ENCODE measurements at regions not wholly inside any gene's neighbourhood (a gene's known extent, or its start where the extent isn't known, plus 50 kb on each side); places are given as distances from the start of the nearest gene placed in this dataset.
"Not testable (repeated sequence)": the region's sequence is repeated elsewhere in the genome, so short reads cannot be mapped to it uniquely, and the experiment has no call there.

DNA sequence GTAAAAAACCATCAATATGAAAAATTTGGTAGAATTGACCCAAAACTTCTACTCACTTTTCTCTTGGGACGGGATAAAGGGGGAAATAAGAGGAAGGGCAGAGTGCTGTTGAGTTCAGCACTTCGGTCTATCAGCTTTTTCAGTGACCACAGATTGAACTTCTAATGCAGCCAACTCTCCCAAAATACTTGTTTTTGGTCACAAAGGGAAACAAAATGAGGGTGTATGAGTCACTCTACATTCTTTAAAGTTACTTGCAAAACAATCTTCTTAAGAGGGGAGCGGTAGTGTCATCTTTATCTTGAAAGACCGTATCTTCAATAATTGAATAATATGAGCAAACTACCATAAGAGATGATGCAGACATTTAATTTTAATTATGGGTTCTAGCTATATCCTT is 661.3 kb downstream of the CD109 start:
- no peak for DNase-seq

DNA sequence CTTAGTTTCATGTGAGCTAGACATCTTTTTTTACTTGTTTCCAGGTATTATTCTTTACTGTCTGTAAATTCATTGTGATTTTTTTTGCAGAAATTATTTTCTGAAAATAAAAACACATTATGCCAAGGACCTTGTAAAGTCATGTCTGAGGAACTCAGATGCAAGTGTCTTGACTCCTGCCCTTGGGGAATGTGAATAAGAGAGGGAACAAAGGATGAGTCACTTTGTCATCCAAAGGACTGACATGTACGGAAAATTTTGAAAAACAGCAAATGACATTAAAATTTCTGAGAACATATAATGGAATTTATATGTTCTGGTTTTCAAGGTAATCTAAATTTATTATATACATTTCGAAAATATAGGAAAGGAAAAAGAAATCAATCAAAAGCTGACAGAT is 660.4 kb downstream of the CD109 start:
- DNase-seq: no peak

DNA sequence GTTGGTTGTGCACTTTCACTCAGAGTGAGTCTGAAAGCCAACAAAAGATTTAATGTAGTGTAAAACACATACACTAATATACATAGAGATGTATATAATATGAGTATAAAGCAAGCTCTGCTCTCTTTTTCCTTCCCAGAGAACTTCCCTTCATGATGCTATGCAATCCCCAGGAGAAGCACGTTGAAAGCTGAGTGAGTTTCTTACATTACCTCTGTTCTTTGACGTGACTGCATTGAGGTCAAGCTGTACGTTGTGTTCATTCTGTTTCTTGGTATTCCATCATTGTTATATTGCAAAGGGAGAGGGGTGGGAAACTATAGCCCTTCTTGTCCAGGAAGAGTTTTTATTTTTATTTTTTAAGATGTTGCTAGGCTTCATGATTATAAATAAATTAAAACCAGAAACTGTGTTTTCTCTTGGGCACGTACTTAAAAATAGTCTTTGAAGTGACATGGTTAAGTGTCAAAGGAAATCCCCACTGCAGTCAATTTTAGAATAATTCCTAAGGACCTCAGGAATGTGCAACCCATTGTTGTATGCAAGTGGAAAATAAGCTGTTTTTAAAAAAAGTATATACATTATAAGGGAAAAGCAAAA is 651.0 kb downstream of the CD109 start:
- DNase-seq: no peak

DNA sequence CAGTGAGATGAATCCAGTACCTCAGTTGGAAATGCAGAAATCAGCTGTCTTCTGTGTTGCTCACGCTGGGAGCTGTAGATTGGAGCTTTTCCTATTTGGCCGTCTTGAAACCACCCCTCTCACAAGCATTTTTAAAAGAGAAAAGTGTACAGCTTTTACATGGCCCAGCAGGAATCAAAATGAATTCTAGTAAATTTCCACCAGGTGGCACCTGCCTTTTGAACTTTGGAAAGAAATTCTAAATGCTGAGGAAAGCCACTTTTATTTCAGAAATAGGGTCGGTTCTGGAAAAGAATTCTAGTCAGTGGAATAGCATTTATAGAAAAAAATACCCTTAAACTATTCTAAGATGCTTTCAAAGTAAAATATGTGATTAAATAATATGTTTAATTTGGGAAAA is 647.8 kb downstream of the CD109 start:
- DNase-seq: no peak

DNA sequence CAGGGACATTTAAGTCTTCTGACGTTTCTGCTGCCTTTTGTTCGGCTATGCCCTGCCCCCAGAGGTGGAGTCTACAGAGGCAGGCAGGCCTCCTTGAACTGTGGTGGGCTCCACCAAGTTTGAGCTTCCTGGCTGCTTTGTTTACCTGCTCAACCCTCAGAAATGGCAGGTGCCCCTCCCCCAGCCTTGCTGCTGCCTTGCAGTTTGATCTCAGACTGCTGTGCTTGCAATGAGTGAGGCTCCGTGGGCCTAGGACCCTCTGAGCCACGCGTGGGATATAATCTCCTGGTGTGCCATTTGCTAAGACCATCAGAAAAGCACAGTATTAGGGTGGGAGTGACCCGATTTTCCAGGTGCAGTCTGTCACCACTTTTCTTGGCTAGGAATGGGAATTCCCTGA is 647.3 kb downstream of the CD109 start:
- DNase-seq: not testable (repeated sequence)

DNA sequence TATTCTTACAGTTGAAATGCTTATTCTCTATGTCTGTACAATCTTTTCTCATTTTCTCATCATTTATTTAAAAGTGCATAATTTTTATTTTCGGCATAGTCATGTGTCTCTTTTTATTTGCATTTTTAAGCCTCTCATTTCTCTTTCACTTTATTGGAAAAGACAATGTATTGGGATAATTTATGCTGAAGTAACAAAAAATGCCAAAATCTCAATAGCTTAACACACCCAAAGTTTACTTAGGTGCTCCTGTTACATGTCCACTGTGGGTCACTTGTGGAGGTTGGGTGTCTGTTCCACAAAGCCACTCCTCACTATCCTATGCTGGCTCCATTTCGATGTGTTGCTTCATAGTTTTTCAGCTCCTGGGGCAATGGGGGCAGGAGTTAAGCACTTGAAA is 638.7 kb downstream of the CD109 start:
- DNase-seq: no peak

DNA sequence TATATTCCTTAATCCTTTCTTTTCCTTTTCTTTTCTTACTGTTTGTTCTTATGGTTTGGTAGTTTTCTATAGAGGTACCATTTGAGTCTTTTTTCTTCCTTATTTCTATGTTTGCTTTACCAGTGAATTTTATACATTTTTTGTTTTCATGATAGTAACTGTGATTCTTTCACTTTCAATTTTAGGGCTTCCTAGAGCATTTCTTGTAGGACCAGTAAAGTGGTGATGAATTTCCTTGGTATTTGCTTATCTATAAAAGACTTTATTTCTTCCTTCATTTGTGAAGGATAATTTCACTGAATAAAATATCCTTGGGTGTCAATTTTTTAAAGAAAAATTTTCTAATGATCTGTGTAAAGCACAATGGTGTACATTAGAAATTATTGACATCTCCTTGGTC is 637.4 kb downstream of the CD109 start:
- DNase-seq: no peak

DNA sequence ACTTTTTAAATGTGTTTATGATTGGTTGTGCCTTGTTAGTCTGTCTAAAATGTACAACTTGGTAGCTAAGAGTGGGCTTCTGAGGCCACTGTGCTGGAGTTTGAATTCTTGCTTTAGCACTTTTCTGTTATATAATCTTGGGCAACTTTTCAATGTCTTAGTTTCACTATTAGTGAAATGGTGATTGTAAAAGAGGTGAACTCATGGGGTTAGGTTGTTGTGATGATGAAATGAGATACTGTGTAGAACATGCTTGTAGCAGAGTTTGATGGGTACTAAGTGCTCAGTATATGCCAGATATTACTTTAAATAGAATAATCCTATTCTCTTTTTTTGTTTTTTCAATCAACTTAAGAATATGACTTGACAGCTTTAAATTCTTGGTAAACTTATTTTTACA is 624.7 kb downstream of the CD109 start:
- no peak for DNase-seq

DNA sequence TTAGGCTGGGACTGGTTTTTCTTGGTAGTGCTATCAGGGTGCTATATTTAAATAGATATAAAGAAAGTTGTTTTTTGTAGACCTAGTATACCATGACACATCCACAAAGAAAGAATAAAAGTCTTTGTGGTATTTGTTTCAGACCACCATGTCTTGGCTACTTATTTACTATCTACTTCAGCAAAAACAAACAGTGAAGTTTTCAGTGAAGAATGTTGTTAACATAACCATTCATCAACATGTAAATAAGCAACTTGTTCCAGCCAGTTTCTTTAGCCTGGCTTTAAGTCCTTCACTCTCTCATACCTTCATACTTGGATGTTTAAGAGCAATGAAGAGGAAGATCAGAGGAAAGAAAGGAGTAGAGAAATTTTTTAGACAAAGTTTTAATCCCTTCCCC is 624.1 kb downstream of the CD109 start:
- DNase-seq: no peak

DNA sequence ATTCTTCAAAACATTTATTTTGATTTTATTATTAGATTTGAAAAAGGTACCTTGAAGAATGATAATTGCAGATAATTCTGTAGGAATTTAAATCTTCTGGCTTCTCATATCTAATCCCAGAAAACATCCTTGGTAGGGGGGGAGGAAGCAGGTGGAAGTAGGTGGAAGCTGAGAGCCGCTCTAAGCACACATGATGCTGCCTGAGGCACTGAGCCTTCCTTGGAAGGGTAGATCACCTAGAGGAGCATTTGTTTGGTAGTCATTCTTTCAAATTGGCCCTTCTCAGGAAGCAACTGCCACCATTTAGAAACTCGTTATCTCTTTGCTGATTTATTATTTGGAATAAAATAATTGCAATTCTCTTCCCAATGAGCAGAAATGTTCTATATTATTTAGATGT is 623.3 kb downstream of the CD109 start:
- DNase-seq: no peak

DNA sequence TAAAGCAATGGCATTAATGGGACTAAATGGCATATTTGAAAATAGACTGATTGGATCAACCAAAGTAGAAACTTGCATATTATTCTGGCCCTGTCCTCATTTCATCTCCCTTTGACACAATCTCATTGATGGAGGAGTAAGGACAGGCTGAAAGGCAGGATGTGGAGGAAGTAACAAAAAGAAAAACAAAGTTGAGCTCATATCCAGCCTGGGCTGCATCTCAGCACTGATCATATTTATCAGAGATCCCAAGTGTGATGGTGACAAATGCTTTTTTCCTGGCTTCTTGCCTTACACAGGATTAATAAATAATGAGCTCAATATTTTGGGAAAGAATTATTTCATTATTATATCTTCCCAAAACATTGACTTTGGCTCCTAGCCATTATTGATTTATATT is 622.7 kb downstream of the CD109 start:
- no peak for DNase-seq

DNA sequence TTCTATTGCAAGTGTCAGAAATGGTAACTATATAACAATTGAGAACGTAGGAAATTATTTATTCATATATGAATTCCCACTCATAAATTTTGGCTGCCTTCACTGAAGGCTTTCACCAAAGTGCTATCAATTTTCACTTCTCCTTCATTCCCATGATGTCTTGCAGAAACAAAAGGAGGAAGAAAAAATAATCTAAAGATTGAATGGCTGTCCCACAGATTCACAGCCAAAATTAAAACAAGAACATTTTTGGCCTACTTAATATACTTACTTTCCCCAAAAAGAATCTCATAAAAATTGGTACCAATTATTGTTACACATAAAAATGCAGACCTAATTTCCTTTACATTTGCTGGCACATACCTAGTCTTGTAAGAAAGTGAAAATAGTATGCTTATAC is 616.1 kb downstream of the CD109 start:
- no peak for DNase-seq

DNA sequence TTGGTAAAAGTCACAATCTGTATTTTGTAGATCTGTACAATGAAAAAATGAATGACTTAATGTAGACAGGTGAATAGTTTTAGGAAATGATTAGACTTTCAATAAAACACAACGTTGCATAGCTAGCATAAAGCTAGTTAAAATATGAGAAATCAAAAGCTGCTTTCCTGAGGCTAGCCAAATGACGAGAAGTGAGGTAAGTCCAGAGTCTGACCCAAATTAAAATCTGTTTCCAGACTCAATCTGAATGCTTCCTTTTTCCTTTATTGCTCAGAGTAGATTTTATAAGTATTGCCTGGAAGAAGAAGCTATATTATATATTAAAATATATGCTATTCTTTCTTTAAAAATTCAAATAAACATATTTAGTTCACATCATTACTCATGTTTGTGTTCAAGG is 615.4 kb downstream of the CD109 start:
- DNase-seq: no peak

DNA sequence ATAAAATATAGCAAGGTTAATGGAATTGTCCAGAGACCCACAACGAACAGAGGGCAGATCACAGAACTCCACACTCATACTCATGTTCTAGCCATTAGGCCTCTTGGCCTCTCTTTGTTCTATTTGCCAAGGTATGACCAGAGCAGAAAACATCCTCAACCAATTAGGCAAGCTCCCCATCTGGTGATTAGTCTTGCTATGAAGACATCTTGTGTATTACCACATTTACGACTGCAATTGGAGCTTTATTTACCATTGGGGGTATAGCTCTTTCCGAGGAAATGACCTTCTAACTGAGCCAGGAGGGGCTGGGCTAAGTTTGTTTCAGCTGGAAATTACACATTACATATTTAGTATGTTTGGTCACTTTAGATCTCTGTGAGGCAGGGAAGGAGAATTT is 593.9 kb downstream of the CD109 start:
- no peak for DNase-seq

DNA sequence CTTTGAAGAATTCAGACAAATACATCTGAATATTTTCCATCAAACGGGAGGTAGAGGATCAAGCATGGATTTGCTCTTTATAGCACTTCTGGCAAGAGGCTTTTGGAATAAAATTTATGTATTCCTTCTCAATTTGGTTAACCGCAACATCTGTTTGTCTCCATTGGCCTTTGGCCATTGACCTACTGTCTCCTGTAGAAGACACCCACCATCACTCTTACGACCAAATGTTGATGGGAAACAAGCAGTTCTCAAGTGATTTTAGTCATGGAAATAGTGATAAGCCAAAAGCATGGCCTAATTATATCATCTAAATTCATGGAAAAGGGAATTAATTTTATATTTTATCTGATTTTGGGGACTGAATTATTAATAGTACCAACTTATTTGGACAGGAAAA is 591.9 kb downstream of the CD109 start:
- DNase-seq: no peak

DNA sequence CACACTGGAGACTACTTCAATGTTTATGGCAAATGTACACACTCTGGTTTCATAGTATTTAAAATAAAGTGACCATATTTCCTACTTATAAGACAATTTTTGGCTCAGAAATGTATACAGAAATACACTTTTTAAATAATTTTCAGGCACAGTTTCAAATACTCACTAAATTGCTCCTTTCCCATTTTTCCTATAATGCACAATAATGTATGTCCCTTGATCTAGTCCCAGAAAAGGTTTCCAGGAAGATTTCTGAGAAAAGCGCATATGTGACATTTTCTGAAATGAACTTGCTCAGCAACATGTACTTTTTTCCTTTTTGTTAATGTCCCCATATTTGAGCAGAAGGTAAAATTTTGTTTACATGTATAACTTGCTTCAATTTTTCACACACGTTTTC is 591.4 kb downstream of the CD109 start:
- DNase-seq: no peak

DNA sequence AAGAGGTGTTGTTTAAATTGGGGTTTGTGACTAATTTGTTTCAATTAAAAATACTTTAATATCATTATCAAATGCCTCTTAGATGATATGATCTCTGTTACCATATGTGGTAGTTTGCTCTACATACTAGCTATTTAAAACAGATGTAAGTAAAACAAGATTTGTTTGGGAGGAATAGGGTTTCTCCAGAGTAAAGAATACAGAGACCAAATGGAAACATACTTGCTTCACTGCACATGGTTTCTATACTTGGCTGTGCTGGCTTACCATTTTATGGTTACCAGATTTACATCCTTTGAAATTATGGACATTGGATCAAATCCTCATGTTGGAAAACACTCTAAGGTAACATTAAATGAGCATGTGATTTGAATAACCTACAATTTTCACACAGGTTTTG is 588.3 kb downstream of the CD109 start:
- no peak for DNase-seq

DNA sequence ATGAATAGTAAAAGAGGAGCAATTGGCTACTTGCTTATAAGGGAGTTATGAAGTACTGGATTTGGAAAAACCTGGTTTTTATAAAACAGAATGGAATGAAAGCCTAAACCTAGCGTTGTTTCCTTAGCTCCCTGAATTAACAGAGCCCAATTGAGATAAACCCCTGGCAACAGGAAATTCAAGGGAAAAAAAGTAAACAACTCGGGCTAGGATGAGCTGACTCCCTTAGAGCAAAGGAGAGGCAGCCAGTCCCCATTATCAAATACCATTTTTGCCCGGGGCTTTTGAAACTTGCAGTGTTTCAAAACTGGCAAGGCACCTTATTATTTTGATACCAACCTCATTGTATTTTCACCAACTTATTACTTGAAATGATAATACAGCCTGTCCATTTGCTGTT is 587.5 kb downstream of the CD109 start:
- no peak for DNase-seq

DNA sequence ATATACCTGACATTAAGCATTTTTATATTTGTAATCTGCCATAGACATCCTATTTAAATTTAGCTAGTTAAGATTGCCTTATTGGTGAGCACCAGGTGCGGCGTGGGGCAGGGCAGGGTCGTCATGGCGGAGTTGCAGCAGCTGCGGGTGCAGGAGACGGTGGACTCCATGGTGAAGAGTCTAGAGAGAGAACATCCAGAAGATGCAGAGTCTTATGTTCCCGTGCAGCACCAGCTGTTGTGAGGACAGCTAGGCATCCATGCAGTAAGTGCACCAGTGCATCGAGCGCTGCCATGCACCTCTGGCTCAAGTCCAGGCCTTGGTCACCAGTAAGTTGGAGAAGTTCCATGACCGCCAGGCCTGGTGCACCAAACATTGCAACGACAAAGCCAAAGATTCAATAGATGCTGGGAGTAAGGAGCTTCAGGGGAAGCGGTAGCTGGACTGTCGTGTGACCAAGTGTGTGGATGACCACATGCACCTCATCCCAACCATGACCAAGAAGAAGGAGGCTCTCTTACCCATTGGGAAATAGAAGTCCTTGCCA is 586.2 kb downstream of the CD109 start:
- no peak for DNase-seq

DNA sequence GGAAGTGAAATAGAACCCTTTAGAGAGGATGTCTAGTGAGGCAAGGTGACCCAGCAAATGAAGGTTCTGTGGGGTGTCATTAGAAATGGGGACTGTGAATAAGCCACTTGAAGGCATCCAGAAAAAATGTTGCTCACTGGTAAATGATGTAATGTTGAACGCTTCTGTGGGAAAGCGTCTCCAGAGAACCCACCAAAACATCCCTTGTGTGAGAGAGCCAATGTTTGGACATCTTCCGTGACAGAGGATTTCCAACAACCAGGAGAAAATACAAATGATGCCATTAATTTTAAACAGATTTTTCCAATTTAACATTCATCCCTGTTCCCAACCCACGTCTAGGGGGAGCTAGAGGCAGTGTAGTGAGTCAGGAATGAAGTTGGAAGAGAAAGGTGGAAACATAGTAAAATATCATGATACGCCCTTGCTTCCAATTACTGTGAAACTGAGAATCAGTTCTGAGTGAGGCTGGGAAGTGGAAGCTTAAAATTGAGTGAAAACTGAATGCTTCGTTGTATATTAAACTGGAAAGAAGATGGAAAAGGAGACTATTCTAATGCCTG is 584.2 kb downstream of the CD109 start:
- no peak for DNase-seq

DNA sequence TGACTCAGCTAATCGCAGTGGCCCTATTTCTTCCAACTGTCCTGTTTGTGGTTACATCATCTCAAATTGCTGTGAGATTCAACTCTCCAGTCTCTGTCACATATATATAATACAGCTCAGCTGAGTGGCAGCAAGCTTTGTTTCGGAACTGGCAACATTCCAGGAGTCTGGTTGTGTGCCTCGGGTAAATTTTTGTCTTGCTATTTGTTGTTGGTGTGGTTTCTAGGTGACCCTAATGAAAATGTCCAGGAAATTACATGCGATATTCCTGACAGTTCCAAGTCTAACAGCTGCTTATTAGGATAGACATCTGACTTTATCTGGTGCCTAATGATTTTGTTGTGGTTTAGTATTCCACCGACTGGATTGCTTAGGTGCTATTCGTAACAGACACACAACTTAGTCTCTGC is 581.8 kb downstream of the CD109 start:
- no peak for DNase-seq

DNA sequence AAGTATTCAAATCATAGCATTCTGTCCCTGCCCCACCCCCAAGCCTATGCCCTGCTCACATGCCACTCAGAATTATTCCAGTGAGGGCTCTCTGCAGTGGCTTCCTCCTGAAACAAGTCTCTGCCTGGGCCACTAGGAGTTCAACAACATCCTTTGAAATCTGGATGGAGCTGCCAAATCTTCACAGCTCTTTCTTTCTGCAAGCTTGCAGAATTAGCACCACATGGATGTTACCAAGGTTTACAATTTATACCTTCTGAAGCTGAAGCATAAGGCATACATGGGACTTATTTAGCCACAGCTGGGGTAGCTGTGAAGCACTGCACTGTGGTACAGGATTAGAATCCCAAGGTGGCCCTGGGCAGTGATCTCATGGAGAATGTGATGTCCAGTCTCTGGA is 577.5 kb downstream of the CD109 start:
- no peak for DNase-seq

DNA sequence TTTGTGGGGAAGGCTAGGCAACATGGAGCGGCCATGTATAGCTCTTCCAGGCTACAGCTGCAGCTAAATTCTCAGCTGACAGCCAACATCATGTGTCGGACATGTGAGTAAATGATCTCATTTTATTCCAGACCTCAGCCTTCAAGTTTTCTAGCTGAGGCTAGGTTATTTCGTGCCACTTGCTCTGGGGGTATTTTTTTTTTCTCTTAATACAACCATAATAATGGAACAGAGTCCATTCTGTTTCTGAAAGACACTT is 573.5 kb downstream of the CD109 start:
- DNase-seq: no peak

DNA sequence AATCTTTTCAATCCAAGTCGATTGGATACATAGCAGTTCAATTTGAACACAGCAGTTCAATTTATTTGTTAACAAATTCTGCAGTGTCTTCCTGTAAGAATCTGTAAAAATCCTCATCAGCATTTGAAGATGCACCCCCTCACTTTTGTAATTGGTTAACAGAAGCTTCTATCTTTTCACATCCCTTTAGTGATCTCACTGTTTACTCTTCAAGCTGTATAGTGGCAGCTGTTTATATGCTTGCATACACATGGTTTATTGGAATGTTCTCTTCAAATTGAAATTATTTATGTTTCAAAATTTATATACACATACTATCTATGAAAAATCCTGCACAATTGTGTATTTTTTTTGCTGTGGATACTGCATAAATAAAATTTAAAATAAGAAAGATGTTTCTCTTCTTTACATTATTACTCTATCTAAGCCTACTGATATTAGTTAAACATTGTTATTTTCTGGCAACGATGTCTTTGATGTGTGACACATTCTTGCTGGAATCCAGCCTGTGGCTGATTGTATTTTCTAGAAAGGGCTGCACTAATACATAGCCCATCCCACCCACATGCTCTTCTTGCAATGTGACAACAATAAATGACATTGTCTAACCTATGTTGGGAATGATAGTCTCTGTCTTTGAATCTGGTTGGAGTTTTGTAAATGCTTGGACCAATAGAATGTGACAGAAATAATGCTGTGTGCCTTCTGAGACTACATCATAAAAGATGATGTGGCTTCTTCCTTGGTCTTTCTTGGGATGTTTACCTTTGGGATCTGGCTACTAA is 573.0 kb downstream of the CD109 start:
- no peak for DNase-seq

DNA sequence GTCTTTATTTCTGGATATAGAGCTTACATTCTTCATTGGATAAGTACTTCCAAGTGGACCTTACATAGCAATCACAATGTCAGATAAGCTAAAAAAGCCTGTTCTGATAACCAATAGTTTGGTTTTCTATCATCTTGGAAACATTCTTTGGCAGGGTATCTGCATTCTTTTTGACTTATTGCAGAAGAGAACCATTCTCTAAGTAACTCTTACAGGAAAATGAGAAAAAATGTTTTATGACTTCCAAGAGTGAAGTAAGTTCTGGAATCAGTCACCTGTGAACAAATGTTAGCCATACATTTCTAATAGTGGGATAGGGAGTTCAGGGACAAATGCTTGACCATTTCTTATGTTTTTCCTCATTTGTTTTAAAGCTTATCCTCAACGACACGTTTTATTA is 564.0 kb downstream of the CD109 start:
- DNase-seq: no peak

Data from NCI-H1694 (cell line).